ENCODE measurements at regions not wholly inside any gene's neighbourhood (a gene's known extent, or its start where the extent isn't known, plus 50 kb on each side); places are given as distances from the start of the nearest gene placed in this dataset.
A peak's percentile ranks its signal among the peaks of the same experiment; 100 is the strongest.

DNA sequence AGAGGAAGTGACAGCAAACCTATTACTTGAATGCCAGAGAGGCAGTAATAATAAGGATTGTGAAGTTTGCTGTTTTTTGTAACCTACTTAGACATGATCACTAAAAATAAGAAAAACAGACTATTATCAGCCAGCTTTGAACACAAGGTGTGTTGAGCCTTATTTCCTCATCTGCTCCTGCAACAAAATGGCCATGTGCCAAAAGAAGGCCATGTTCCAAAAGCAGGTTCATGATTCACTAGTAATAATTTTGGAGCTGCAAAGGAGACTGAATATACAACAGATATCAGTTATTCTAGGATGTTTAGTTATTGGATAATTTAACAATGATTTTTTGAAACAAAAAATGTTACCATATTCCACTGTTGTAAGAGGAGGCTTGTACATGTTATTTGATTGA is 578.7 kb downstream of the SQOR start:
- DNase-seq (ENCODE audit: low read depth in 4 of 6, low spot score in 6 of 6), result no peak
- no peak overlapping the region for H3K4me3 ChIP-seq (ENCODE audit: low read depth, low read length)
- H3K4me1 ChIP-seq (ENCODE audit: control insufficient read depth, insufficient read depth, low read length), result no peaks in the 10 kb centered on the region
- H3K36me3 ChIP-seq (ENCODE audit: control insufficient read depth, insufficient read depth, low read length), result no peaks in the 10 kb centered on the region
- no peak overlapping the region for H3K27ac ChIP-seq (ENCODE audit: low read depth, low read length)
- H3K27me3 ChIP-seq (ENCODE audit: control insufficient read depth, insufficient read depth, low read length), result no peaks in the 10 kb centered on the region
- no peaks in the 10 kb centered on the region for H3K9me3 ChIP-seq (ENCODE audit: control insufficient read depth, insufficient read depth, low read length)

- Histone ChIP-seq H3K27ac (ENCODE audit: low read depth, low read length) (no peak overlapping the region), H3K27me3 (ENCODE audit: control insufficient read depth, insufficient read depth, low read length) (no peaks in the 10 kb centered on the region), H3K9me3 (ENCODE audit: control insufficient read depth, insufficient read depth, low read length) (no peaks in the 10 kb centered on the region), H3K4me1 (ENCODE audit: control insufficient read depth, insufficient read depth, low read length) (no peaks in the 10 kb centered on the region), H3K4me3 (ENCODE audit: low read depth, low read length) (no peak overlapping the region), H3K36me3 (ENCODE audit: control insufficient read depth, insufficient read depth, low read length) (no peaks in the 10 kb centered on the region)
- WGBS (ENCODE audit: insufficient coverage), result no CpG with 5 or more reads among the region's 2 CpGs
- DNase-seq (ENCODE audit: low read depth in 4 of 6, low spot score in 6 of 6), result no peak
Measured at GRCh38 chr15:46222826-46223225, 588.0 kb downstream of the SQOR start.

DNA sequence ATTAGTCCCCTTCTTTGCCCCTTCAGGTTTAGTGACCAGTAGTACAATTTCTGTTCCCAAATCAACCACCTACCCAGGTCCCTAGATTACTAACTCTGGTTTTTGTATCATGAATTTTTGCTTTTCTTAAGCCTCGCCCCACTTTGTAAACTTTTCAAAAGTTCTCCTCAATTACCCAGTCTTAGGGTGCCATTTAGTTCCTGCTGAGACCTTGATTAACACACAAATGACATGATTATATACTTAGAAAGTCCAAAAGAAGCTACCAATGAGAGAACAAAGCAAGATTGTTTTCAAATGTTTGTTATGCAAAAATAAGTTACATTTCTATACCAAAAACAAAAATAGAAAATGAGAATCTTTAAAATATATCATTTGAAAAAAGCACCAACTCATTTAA is 594.4 kb downstream of the SQOR start:
- no peak for DNase-seq (ENCODE audit: low read depth in 4 of 6, low spot score in 6 of 6)
- H3K4me3 ChIP-seq (ENCODE audit: low read depth, low read length), result no peak overlapping the region
- H3K36me3 ChIP-seq (ENCODE audit: control insufficient read depth, insufficient read depth, low read length), result no peaks in the 10 kb centered on the region
- H3K27ac ChIP-seq (ENCODE audit: low read depth, low read length), result no peak overlapping the region
- no peaks in the 10 kb centered on the region for H3K4me1 ChIP-seq (ENCODE audit: control insufficient read depth, insufficient read depth, low read length)
- no peaks in the 10 kb centered on the region for H3K27me3 ChIP-seq (ENCODE audit: control insufficient read depth, insufficient read depth, low read length)
- no CpG with 5 or more reads among the region's 1 CpG for WGBS (ENCODE audit: insufficient coverage)
- no peaks in the 10 kb centered on the region for H3K9me3 ChIP-seq (ENCODE audit: control insufficient read depth, insufficient read depth, low read length)

- Histone ChIP-seq H3K9me3 (ENCODE audit: control insufficient read depth, insufficient read depth, low read length) (no peaks in the 10 kb centered on the region), H3K4me1 (ENCODE audit: control insufficient read depth, insufficient read depth, low read length) (no peaks in the 10 kb centered on the region), H3K4me3 (ENCODE audit: low read depth, low read length) (no peak overlapping the region), H3K36me3 (ENCODE audit: control insufficient read depth, insufficient read depth, low read length) (no peaks in the 10 kb centered on the region), H3K27me3 (ENCODE audit: control insufficient read depth, insufficient read depth, low read length) (no peaks in the 10 kb centered on the region), H3K27ac (ENCODE audit: low read depth, low read length) (no peak overlapping the region)
- no CpG with 5 or more reads among the region's 5 CpGs for WGBS (ENCODE audit: insufficient coverage)
- peak in 1 of 6 donors; percentile 60 for DNase-seq (ENCODE audit: low read depth in 4 of 6, low spot score in 6 of 6)
Measured at GRCh38 chr15:46231786-46232185, 597.0 kb downstream of the SQOR start.

DNA sequence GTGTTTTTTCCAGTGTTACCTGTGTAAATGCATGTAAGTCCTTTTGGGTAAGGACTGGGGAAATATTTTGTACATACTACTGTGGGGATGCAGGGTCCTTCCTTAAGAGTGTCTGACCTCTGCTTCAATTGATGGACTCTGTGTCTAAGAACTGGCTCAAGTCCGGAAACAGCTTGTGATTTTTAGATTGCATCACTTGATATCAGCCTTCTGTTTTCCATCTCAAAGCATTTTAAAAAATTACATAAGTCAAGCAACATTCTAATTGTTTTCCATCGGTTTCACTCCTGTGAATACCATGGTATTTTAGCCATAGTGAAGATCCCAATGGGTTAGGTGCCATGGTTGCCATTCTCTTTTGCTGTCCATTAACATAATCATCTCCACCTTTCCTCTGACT is 597.6 kb downstream of the SQOR start:
- 86% methylated on average over 2 of the region's 2 CpGs for WGBS (ENCODE audit: insufficient coverage)
- no peaks in the 10 kb centered on the region for H3K27me3 ChIP-seq (ENCODE audit: control insufficient read depth, insufficient read depth, low read length)

DNA sequence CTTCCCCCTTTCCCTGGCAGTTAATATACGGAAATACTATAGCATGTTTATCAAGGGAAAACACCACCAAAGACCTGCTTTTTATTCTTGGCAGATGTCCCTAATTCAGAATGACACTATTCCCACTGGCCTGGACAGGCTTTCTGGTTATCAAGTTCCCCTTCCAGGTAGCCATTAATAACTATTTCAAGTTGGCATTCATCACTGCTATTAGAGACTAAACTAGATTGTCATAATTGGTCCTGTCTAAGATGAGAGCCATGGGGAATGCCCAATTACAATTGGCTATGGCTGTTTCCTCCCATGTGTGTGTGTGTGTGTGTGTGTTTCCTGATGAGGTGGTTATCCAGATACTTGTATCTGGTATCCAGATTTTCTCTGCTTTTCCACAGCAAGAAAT is 608.1 kb downstream of the SQOR start:
- H3K27me3 ChIP-seq (ENCODE audit: control insufficient read depth, insufficient read depth, low read length), result no peaks in the 10 kb centered on the region
- H3K4me3 ChIP-seq (ENCODE audit: low read depth, low read length), result no peak overlapping the region
- 75% methylated on average over 1 of the region's 1 CpG for WGBS (ENCODE audit: insufficient coverage)
- no peak overlapping the region for H3K27ac ChIP-seq (ENCODE audit: low read depth, low read length)
- DNase-seq (ENCODE audit: low read depth in 4 of 6, low spot score in 6 of 6), result no peak
- no peaks in the 10 kb centered on the region for H3K4me1 ChIP-seq (ENCODE audit: control insufficient read depth, insufficient read depth, low read length)
- no peaks in the 10 kb centered on the region for H3K36me3 ChIP-seq (ENCODE audit: control insufficient read depth, insufficient read depth, low read length)
- H3K9me3 ChIP-seq (ENCODE audit: control insufficient read depth, insufficient read depth, low read length), result no peaks in the 10 kb centered on the region

More for the DNA sequence above, 597.6 kb downstream of the SQOR start:
- H3K4me1 ChIP-seq (ENCODE audit: control insufficient read depth, insufficient read depth, low read length), result no peaks in the 10 kb centered on the region
- H3K36me3 ChIP-seq (ENCODE audit: control insufficient read depth, insufficient read depth, low read length), result no peaks in the 10 kb centered on the region
- no peaks in the 10 kb centered on the region for H3K9me3 ChIP-seq (ENCODE audit: control insufficient read depth, insufficient read depth, low read length)
- H3K4me3 ChIP-seq (ENCODE audit: low read depth, low read length), result no peak overlapping the region
- DNase-seq (ENCODE audit: low read depth in 4 of 6, low spot score in 6 of 6), result no peak
- H3K27ac ChIP-seq (ENCODE audit: low read depth, low read length), result no peak overlapping the region

- DNase-seq (ENCODE audit: low read depth in 4 of 6, low spot score in 6 of 6), result no peak
- H3K9me3 ChIP-seq (ENCODE audit: control insufficient read depth, insufficient read depth, low read length), result no peaks in the 10 kb centered on the region
Measured at GRCh38 chr15:46251903-46252302, 617.1 kb downstream of the SQOR start.

GRCh38 chr15:46258056-46258455 is 623.2 kb downstream of the SQOR start:
- H3K9me3 ChIP-seq (ENCODE audit: control insufficient read depth, insufficient read depth, low read length), result peaks cover 1% of the 10 kb centered on the region
- H3K36me3 ChIP-seq (ENCODE audit: control insufficient read depth, insufficient read depth, low read length), result no peaks in the 10 kb centered on the region
- H3K27ac ChIP-seq (ENCODE audit: low read depth, low read length), result no peak overlapping the region
- H3K4me1 ChIP-seq (ENCODE audit: control insufficient read depth, insufficient read depth, low read length), result no peaks in the 10 kb centered on the region
- DNase-seq (ENCODE audit: low read depth in 4 of 6, low spot score in 6 of 6), result no peak
- no peaks in the 10 kb centered on the region for H3K27me3 ChIP-seq (ENCODE audit: control insufficient read depth, insufficient read depth, low read length)
- H3K4me3 ChIP-seq (ENCODE audit: low read depth, low read length), result no peak overlapping the region
- 100% methylated on average over 2 of the region's 5 CpGs for WGBS (ENCODE audit: insufficient coverage)

More at GRCh38 chr15:46251903-46252302, 617.1 kb downstream of the SQOR start:
- H3K27ac ChIP-seq (ENCODE audit: low read depth, low read length), result no peak overlapping the region
- no peaks in the 10 kb centered on the region for H3K36me3 ChIP-seq (ENCODE audit: control insufficient read depth, insufficient read depth, low read length)
- no CpG with 5 or more reads among the region's 3 CpGs for WGBS (ENCODE audit: insufficient coverage)
- H3K4me3 ChIP-seq (ENCODE audit: low read depth, low read length), result no peak overlapping the region
- no peaks in the 10 kb centered on the region for H3K4me1 ChIP-seq (ENCODE audit: control insufficient read depth, insufficient read depth, low read length)
- no peaks in the 10 kb centered on the region for H3K27me3 ChIP-seq (ENCODE audit: control insufficient read depth, insufficient read depth, low read length)

DNA sequence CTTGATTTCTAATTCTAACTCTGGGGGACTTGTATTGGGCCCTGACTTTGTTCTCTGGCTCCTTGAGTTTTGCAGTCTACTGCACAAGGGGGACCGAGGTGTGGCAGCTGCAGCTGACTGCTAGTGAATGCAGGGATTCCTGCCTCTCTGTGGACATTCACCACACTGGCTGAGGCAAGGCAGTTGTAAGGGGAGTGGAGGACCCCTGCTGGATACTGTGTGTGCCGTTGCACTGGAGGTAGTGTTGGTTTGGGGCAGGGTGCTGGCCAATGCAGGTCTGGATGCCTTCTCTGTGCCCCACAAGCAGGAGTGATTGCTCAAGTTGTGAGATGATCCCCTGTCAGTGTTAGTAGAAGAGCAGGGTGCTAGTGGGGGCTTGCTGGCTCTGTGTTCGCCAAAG is 626.1 kb downstream of the SQOR start:
- DNase-seq (ENCODE audit: low read depth in 4 of 6, low spot score in 6 of 6), result no peak
- no peak overlapping the region for H3K4me3 ChIP-seq (ENCODE audit: low read depth, low read length)
- 79% methylated on average over 3 of the region's 3 CpGs for WGBS (ENCODE audit: insufficient coverage)
- peaks cover 1% of the 10 kb centered on the region for H3K9me3 ChIP-seq (ENCODE audit: control insufficient read depth, insufficient read depth, low read length)
- no peaks in the 10 kb centered on the region for H3K36me3 ChIP-seq (ENCODE audit: control insufficient read depth, insufficient read depth, low read length)
- no peak overlapping the region for H3K27ac ChIP-seq (ENCODE audit: low read depth, low read length)
- no peaks in the 10 kb centered on the region for H3K27me3 ChIP-seq (ENCODE audit: control insufficient read depth, insufficient read depth, low read length)
- H3K4me1 ChIP-seq (ENCODE audit: control insufficient read depth, insufficient read depth, low read length), result no peaks in the 10 kb centered on the region

GRCh38 chr15:46265664-46266347 is 631.0 kb downstream of the SQOR start:
- DNase-seq (ENCODE audit: low read depth in 4 of 6, low spot score in 6 of 6), result no peak
- WGBS (ENCODE audit: insufficient coverage), result 85% methylated on average over 3 of the region's 3 CpGs
- no peaks in the 10 kb centered on the region for H3K27me3 ChIP-seq (ENCODE audit: control insufficient read depth, insufficient read depth, low read length)

More at GRCh38 chr15:46265664-46266347, 631.0 kb downstream of the SQOR start:
- H3K9me3 ChIP-seq (ENCODE audit: control insufficient read depth, insufficient read depth, low read length), result no peaks in the 10 kb centered on the region
- no peaks in the 10 kb centered on the region for H3K4me1 ChIP-seq (ENCODE audit: control insufficient read depth, insufficient read depth, low read length)
- H3K27ac ChIP-seq (ENCODE audit: low read depth, low read length), result no peak overlapping the region
- H3K36me3 ChIP-seq (ENCODE audit: control insufficient read depth, insufficient read depth, low read length), result no peaks in the 10 kb centered on the region
- no peak overlapping the region for H3K4me3 ChIP-seq (ENCODE audit: low read depth, low read length)

Measured in spinal cord (tissue), 9 donors.